Mucosa of descending colon (tissue), 3 donors: ENCODE measurements at regions not wholly inside any gene's neighbourhood (a gene's known extent, or its start where the extent isn't known, plus 50 kb on each side); places are given as distances from the start of the nearest gene placed in this dataset.

Experiments used
- ATAC-seq: fragments of 200-7000 bp; cut with Tn5 transposase; one replicate; pipeline ENCODE4 v1.9.1; 2020; ENCODE audit warnings: mild to moderate bottlenecking, moderate library complexity
- DNase-seq, 3 donors: peaks; one replicate each; pipeline ENCODE4 v3.0.0-alpha.2; 2020
- H3K36me3 ChIP-seq: fragments of 200-600 bp; one replicate; pipeline ENCODE4 v1.8.0; 2021; ENCODE audit warnings: low read depth, mild to moderate bottlenecking
- H3K4me1 ChIP-seq: fragments of 200-600 bp; one replicate; pipeline ENCODE4 v1.8.0; 2021; ENCODE audit warnings: low read depth, mild to moderate bottlenecking
- H3K4me3 ChIP-seq: fragments of 200-600 bp; one replicate; pipeline ENCODE4 v1.8.0; 2021; ENCODE audit warnings: mild to moderate bottlenecking
- H3K9me3 ChIP-seq: fragments of 200-600 bp; one replicate; pipeline ENCODE4 v1.8.0; 2021; ENCODE audit warnings: mild to moderate bottlenecking
- intact Hi-C, 2 donors: fragments of 100-400 bp; cut with DNase I in 1 of 2; cut with micrococcal nuclease in 1 of 2; formaldehyde crosslinking; loops; one replicate each; pipeline versions ENCODE4 v1.11.0 to v1.11.1; 2022; cut with DNase I, micrococcal nuclease
- TF ChIP-seq, protein P1 (sequence below): fragments of 200-600 bp; IDR thresholded peaks from one replicate; pipeline ENCODE4 v1.8.0; 2022; ENCODE audit warnings: antibody characterized with exemption, mild to moderate bottlenecking
- donor health status: DM: no; HTN: no; CAD: no; lungs with moderate emphysema.
- donor health status: DM: no; HTN: no; CAD: no.
- donor health status: DM: no; HTN: yes; CAD: no.

- intact Hi-C loops, result no loop called here
- Histone ChIP-seq H3K4me1 (no peaks in the 10 kb centered on the region), H3K36me3 (no peaks in the 10 kb centered on the region), H3K4me3 (no peak overlapping the region), H3K9me3 (no peaks in the 10 kb centered on the region)
- peak; percentile 45 for ATAC-seq
- TF ChIP-seq, protein P1, sequence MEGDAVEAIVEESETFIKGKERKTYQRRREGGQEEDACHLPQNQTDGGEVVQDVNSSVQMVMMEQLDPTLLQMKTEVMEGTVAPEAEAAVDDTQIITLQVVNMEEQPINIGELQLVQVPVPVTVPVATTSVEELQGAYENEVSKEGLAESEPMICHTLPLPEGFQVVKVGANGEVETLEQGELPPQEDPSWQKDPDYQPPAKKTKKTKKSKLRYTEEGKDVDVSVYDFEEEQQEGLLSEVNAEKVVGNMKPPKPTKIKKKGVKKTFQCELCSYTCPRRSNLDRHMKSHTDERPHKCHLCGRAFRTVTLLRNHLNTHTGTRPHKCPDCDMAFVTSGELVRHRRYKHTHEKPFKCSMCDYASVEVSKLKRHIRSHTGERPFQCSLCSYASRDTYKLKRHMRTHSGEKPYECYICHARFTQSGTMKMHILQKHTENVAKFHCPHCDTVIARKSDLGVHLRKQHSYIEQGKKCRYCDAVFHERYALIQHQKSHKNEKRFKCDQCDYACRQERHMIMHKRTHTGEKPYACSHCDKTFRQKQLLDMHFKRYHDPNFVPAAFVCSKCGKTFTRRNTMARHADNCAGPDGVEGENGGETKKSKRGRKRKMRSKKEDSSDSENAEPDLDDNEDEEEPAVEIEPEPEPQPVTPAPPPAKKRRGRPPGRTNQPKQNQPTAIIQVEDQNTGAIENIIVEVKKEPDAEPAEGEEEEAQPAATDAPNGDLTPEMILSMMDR, result no peak
- peak in 1 of 3 donors; percentile 20 for DNase-seq
These were observed 107.5 kb upstream of the RPL34 start for GRCh38 chr4:108512615-108513505.

DNA sequence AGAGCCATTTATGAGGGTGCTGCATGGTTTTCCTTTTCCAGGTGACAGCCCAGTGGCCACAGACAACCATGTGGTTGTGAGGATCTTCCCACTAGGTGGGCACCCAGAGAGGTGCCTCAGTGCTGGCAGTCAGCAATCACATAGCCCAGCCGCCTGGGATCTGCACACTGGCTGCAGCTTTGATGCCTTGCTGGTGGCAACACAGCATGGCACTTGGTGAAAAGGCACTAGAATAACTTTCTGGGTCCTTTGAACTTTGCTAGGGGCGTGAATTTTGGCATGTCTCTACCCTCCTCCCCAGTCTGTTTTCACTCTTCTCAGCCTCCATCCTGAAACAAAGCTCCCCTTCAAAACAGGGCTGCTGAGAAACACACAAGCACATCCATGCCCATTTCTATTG, 108.8 kb upstream of the RPL34 start:
- no peak overlapping the region for H3K4me3 ChIP-seq
- no peak for DNase-seq
- intact Hi-C loops, result no loop called here
- TF ChIP-seq, protein P1, result no peak
- no peaks in the 10 kb centered on the region for H3K36me3 ChIP-seq
- no peak for ATAC-seq
- no peaks in the 10 kb centered on the region for H3K9me3 ChIP-seq
- no peaks in the 10 kb centered on the region for H3K4me1 ChIP-seq

- Histone ChIP-seq H3K4me1 (no peaks in the 10 kb centered on the region), H3K9me3 (no peaks in the 10 kb centered on the region), H3K36me3 (no peaks in the 10 kb centered on the region), H3K4me3 (no peak overlapping the region)
- intact Hi-C loops, result no loop called here
- ATAC-seq, result no peak
- DNase-seq, result no peak
- TF ChIP-seq, protein P1, result no peak
These were observed 118.0 kb upstream of the RPL34 start for GRCh38 chr4:108502356-108502755.

GRCh38 chr4:108498925-108499324, 121.5 kb upstream of the RPL34 start:
- no peak for DNase-seq
- Histone ChIP-seq H3K9me3 (no peaks in the 10 kb centered on the region), H3K4me1 (no peaks in the 10 kb centered on the region), H3K4me3 (no peak overlapping the region), H3K36me3 (no peaks in the 10 kb centered on the region)
- TF ChIP-seq, protein P1, result no peak
- ATAC-seq, result no peak
- intact Hi-C loops, result no loop called here

- no peak overlapping the region for H3K4me3 ChIP-seq
- TF ChIP-seq, protein P1, result no peak
- intact Hi-C loops, result no loop called here
- no peaks in the 10 kb centered on the region for H3K36me3 ChIP-seq
- ATAC-seq, result no peak
- H3K9me3 ChIP-seq, result peaks cover 6% of the 10 kb centered on the region
- H3K4me1 ChIP-seq, result no peaks in the 10 kb centered on the region
- DNase-seq, result no peak
These were observed 126.8 kb upstream of the RPL34 start for GRCh38 chr4:108493596-108493931.
